T follicular helper cell (primary cell): ENCODE measurements at regions not wholly inside any gene's neighbourhood (a gene's known extent, or its start where the extent isn't known, plus 50 kb on each side); places are given as distances from the start of the nearest gene placed in this dataset.

Source experiments
- DNase-seq: peaks from one replicate; pipeline ENCODE4 v3.0.0-alpha.2; 2020; ENCODE audit warnings: low read depth

DNA sequence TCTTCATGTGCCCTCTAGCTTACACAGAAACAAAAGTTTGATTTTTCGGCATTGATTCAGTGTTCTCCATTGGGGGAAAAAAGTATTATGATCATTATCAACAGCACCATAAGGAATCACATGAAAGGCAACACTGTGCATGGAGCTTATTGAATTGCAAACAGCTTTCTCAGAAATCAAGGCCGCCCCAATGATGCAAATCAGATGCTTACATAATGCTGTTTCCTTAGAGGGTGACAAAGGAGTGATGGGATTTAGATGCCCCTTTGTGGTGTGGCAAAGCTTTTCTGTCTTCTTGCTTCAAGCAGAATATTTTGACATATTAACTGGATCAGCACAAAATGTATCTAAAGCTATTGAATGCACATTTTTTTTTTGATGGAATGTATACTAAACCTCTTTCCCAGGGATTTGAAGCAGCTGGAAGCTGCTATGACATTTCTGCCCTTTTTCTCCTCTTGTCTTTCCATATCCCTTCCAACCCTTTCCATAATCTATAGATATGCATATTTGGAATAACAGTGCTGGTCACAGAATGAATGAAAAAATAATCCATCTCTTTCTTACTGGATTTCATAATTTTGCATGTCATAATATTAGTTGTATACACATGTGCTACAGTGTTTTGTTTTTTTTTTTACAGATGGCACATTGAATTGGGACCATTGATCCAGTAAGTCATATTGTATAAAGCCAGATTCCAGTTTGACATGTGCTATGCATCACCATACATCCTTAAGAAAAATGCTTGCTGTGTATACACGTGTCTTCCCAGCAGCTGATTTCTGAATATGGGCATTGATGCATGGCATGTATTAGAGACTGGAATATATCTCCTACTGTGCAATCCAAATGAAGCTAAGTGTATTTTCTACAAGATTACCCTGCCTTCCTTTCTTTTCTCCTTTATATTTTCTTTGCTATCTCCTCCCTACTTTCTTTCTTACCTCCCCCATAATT lies 259.7 kb upstream of the DCN start:
- DNase-seq = no peak

DNA sequence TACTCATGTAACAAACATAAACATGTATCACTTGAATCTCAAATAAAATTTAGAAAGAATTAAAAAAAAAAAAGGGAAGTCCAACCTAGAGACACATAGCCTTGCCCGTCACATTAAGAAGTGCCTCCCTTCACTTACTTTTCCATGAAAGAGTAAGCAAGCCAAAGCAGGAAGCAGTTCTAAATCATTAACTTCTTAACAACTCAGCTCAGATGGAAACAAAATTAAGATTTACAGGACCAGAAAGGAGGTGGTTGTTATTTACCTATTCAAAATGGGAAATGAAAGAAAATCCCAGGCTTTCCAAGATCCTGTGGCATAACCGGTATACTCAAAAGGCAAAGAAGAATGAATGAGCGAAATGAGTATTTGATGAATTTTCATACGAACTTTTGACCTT lies 258.6 kb upstream of the DCN start:
- DNase-seq = no peak

DNA sequence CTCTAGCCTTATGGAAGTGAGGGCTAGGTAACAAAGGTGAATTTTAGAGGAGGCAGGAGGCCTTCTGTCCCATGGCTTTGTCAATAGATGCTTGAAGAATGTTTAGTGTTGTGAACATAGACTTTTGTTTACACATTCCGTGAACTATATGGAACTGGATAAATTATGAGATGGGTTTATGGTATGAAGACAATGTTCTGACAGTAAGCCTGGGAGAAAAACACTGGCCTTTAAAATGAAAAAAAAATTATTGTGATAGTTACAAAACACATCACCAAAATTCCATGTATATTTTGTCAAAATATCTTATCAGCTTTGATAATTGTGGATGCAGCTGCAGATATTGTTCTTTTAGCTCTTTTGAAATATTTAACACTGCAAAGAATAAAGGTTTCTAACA lies 251.5 kb upstream of the DCN start:
- DNase-seq = no peak

DNA sequence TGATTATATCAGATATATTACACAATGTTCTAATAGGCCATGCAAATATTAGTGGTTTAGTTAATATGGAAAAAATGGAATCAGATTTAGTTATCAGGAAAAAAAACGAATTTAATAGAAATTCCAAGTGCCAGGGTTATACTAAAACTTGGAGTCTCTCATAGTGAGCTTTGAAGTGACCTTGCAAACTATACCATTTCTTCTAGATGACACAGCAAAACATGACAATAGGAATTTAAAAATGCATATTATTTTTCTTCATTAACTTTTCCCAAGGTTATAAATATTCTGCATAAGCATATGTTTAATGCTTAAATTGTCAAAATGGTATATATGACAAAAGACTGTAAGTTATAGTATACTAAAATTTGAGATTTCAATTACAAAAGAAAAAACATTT lies 250.1 kb upstream of the DCN start:
- DNase-seq = no peak

DNA sequence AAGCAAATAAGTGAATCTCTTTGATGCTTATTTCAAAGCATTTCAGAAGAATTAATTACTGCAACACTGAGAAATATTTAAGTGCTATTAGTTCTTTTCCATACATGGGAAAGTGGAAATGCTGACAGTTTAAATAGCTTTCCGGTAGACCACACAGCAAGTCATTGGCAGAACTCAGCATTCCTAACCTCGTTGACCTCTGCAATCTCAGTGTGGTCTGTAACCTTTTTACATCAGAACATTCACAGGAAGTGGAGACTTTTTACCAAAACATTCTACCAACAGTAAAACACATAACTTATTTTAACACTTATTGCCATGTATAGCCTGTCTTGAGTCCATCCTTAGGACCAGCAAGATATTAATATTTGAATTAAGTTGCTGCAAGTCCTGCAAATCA lies 249.5 kb upstream of the DCN start:
- DNase-seq = no peak

DNA sequence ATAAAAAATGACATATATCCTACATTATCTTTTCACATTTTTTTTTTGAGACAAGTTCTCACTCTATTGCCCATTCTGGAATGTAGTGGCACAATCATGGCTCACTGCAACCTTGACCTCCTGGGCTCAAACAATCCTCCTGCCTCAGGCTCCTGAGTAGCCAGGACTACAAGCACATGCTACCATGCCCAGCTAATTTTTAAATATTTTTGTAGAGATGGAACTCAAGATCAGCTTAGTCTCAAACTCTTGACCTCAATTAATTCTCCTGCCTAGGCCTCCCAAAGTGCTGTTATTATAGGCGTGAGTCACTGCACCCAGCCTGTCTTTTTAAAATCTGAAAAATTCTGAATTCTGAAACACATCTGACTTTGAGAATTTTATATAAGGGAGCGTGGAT lies 241.9 kb upstream of the DCN start:
- no peak for DNase-seq

DNA sequence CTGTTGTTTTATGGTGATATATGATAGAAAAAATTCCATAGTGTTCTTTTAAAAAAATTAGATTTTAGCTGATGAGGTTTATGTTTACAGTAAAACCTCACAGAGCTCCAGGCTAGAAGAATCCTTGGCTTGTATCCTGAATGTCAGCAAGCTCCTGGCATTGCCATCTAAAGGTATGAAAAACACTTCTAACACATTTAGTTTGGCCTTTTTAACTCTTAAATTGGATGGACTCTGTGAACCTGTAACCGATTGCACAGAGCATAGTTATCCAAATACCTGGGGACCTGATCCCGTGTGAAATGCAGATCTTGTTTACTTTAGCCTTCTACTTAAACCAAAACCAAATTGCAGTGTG lies 241.1 kb upstream of the DCN start:
- no peak for DNase-seq

DNA sequence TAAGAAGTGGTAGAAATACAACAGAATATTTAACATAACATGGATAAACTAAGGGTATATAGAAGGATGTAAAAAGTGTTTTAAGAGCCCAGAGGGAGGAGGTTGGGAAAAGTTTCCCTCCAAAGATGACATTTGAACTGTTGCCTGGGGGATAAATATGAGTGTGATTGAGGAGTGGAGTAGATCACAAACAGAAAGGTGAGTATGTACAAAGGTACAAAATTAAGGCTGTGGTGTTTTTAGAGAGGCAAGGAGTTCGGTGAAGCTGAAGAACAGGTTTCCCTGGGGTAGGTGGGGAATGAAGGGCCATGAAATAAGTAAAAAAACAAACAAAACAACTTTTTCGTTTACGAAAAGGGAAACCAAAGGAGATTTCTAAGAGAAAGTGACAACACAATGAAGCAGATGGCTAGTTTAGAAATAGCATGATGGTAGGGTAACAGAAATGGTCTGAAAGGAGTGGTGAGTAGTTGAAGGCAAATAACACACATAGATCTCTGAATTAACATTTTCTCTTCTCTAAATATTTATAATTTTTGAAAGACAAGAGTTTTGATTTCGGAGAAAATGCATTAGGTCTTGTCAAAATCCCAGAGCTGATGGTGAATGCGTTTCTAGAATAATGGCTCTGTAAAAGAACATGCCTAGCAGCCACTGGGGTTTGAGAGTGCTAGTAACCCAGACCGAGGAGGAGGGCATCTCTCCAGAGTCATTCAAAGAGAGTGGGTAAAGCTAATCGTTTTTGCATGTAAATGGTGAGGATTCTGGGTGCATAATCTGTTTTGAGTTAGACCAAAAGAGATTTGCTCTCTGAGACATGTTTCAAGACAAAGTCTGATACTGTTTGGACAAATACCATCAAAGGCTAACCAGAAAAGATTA lies 240.4 kb upstream of the DCN start:
- DNase-seq = no peak

DNA sequence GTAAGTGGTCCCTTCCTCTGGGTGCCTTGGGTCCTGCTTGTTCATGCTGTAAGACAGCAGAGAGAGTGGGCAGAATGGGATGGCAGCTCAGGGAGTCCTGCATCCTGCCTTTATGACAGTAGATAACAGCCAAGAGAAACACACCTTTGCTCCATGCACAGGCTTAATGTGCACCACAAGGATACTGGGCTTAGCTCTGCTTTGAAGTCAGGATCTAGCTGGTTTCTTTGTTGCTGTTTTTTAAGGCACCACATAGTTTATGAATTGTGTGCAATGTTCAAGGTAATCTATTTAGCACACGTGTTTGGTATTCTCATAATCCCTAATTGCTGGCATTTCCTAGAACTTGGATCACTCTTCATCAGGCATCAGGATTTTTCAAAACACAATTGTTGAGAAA lies 239.5 kb upstream of the DCN start:
- DNase-seq = no peak

DNA sequence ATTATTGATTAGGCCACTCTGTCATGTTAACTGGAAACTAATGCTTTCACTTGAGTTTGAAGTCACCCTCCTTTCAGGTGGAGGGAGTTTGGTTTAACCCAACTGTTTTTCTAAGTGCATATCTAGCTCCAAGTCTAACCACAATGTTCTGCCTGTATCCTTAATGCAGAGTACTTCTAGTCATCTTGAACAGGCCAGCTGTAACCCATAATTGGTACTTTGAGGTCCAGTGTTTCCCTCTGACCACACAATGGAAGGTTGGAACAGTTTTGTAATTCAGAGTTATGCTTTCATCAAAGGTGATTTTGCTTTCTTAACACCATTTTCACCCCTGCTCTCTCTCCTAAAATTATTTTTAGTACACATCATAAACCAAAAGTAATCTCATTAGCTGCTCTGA lies 237.2 kb upstream of the DCN start:
- DNase-seq = no peak

DNA sequence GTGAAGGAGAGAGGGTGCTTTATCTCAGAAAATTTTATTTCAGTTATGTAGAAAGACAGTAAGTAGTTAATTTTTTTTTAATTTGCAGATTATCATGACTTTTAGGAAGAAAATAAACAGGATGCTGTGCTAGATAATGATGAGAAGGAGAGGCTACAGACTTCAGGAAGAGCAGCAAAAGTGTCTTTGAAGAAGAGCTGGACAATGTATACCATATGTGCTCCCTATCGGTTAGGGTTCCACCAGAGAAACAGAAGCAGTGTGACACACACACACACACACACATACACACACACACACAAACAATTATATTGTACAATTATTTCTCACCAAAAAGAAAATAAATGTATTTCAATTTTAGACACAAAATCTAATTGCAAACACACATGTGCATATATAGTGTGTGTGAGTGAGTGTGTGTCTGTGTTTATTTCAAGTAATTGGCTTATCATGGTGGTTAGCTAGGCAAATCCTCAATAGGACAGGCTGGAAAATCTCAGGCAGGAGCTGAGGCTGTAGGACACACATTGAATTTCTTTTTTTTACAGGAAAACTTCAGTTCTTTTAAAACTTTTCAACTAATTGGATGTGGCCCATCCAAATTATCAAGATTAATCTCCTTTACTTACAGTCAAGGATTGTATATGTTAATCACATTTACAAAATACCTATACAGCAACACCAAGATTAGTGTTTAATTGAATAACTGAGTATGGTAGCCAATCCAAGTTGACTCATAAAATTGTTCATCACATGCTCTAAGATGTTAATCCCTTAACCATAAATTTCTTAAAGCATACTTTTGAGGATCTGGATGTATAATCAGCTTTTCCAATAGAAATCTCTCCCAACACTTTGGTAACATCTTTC lies 235.8 kb upstream of the DCN start:
- DNase-seq = no peak

DNA sequence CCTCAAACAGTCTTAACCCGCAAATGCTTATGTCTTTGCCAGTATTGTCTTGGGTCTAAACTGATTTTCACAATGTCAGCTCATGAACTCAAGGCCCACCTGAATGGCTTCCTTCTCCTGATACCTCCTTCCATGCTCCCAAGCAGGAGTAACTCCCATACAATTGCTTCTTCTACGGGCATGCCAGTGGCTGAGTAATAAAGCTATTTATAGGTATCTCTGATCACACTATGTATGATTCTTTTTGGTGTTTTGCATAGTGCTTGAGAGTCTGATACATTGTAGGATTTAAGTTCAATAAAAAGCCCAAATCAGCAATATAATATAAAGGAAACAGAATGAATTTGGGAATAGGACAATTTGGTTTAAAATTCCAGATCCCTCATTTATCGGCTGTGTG lies 235.0 kb upstream of the DCN start:
- DNase-seq = no peak

DNA sequence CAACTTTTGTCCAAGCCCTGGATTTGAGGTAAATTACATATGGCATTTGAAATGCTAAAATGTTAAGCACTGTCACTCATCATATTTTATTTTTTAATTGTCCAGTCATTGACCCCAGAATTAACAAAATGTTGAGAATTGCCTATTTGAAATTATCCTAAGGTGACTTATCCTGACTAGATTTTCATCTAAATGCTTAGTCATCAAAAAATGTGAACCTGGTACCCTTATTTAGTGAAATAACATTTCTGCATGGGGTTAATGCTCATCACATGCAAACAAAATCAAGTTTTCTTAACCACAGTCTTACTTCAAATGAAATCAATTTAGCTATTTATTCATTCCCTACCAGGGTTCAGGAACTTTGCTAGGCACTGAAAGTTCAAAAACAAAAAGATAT lies 232.0 kb upstream of the DCN start:
- no peak for DNase-seq

DNA sequence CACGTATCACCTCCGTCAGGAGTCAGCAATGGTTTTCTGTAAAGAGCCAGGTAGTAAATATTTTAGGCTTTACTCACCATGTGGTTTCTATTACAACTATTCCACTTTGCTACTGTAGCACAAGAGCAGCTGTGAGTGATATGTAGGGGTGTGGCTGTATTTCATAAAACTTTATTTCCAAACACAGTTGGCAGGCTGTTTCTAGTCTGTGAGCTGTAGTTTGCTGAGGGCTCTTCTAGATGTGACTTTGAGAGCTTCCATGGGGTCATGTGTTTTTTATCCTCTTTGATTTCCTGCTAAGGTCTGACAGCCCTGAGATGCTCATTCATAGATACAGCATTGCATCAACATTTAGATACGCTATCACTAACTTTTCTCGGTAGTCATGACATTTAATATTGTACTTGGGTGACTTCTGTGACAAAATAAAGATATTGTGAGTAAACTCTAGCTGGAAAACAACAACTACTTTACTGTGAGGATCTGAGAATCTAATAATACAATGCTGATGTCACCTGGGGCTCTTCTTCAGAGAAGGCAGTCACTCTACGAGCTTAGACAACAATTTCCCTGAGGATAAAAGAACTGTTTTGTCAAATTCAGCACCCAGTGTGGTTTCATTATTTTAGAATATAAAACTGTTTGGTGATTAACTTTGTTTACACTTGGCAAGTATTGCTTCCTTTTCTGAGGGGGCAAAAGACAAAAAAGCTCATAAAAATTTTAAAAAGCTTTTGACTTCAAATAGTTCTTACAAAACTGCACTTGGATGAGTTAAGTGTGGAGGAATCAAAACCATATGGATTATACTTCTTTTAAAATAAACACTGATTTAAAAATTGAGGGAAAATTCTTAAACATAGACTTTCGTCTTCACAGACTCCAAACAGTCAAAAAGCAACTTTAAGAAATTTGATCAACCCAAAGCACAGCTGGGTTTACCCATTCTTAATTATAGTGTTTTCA lies 231.2 kb upstream of the DCN start:
- DNase-seq = no peak

DNA sequence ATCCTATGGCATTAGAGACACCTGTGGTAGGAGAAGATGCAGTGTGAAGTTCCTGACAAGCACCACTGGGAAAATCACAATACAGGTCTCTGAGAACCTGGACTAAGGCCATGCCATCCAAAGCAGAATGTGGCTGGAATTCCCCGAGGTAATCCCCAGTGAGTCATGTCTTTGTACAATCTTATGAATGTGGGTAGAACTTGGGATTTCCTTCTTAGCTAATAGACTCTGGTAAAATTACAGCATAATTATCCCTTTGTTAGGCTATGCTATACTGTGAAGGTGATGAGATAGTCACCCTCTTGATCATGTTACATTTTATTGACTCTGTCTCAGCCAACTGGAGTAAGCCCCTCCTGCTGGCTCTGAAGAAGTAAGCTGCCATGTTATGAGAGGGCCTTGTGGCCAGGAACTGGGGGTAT lies 224.3 kb upstream of the DCN start:
- DNase-seq = no peak

DNA sequence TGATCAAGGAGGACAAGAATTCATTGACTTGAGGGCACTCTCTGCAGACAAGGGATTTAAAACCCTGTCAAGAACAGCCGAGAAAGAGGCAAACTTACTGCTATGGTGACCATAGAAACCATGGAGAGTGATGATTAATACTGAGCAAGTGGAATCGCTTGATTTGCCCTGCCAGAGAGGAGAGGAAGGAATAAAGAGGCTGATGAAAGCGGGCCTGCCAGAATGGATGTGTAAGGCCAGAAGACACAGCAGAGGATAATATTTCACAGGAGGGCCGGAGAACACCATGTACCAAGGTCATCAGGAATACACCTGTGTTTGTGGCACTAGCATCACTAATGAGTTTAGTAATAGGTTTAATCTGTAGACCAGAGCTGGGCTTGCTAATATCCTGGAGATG lies 221.8 kb upstream of the DCN start:
- no peak for DNase-seq

DNA sequence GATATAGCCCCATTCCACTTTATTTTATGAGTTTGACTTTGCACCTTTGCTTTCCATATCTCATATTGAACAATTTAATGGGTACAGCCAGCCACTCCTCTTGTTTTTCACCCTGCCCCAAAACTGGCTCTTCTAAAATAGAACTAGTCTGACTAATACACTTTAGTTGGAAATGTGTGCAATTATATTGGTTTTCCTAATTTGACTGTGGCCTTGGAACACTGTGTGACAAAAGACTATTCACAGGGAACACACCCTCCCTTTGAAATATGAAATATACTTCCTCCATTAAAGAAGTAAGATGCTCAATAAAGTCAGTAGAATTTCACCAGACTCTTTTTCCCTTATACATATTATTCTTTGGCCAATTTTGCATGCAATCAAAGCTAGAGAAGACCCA lies 218.6 kb upstream of the DCN start:
- DNase-seq = no peak

DNA sequence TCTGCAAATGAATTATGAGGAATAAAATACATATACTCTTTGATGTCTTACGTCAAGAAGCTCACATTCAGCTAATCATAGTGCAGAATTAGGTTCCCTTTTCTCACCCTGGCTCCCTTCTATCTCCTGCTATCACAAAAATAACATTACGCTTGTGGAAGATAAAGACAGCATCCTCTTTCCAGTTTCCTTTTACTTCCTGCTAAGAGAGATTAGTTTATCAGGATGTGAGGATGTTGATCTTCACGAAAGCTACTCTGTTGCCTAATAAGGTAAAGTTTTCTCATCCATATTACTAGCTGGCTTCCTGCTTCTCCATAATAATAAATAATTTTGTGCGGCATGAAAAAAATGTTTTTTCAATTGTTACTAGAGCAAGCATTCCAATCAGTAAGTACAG lies 217.7 kb upstream of the DCN start:
- DNase-seq = no peak

DNA sequence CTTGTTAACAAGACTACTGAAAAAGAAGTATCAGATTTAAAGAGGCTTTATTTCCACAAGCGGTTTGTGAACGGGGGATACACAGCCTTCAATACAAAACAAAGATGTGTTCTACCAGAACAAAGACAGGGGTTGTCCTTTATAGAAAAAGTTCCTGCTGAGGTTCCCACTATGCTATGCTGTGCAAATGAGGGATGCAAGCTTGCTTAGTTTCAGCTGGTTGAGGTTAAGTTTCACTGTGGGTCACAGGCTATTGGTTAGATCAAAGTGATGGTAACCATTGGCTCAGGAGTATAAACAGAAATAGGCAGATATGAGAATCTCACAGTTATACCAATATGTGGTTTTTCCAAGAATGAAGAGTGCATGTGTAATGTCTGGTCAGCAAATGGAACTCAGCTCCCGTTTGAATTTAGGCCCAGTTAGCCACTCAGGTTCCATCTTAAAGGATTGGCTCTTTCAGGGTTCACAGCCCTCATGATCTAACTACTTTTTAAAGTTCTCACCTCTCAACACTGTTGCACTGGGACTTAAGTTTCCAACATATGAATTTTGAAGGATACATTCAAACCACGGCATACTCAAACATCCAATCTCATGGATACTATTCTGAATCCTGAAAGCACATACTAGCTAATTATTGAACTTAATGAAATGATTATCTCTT lies 215.4 kb upstream of the DCN start:
- no peak for DNase-seq

DNA sequence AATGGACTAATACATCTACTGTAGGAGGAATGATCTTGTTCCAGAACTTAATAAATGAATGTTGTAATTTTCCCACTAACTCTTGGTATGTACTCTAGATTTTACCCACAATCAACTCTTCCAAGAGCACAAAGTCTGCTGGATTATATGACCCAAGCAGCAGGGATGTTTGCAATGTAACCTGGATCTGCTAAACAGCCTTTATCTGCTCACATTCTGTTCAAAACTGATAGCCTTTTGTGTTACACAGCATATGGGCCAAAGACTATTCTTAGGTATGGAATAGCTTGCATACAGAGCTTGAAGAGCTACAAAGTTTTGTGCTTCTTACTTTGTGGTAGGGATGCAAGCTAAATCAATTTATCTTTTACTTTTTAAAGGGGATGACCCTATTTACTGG lies 213.7 kb upstream of the DCN start:
- no peak for DNase-seq
